ENCODE measurements at regions not wholly inside any gene's neighbourhood (a gene's known extent, or its start where the extent isn't known, plus 50 kb on each side); places are given as distances from the start of the nearest gene placed in this dataset.
"Not testable (repeated sequence)": the region's sequence is repeated elsewhere in the genome, so short reads cannot be mapped to it uniquely, and the experiment has no call there.

DNA sequence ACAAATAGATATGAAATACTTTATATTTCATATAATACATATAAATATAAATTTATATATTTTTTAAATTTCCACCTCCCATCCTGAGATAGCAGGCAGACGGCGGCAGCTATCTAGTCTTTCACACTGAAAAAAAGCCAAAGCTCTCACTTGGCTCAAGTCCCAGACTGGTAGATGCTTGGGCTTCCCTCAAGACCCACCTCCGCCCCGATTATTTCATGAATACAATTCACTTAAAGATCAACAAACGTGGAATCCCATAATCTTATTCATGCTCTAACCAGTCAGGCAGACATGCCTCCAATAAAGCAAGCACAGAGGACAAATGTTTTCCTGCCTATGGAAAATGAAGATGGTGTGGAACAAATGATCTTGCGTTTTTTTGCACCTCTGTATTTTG is 275.9 kb upstream of the NR2F2 start:
- H3K9me3 ChIP-seq (ENCODE audit: insufficient read depth, low read length, severe bottlenecking) = no peaks in the 10 kb centered on the region
- H3K9ac ChIP-seq (ENCODE audit: low read depth, low read length) = no peak overlapping the region
- ATAC-seq (ENCODE audit: insufficient read depth, low read depth) (no peak), DNase-seq (no peak)
- no peaks in the 10 kb centered on the region for H3K4me1 ChIP-seq (ENCODE audit: insufficient read depth, low read length)
- H2AFZ ChIP-seq (ENCODE audit: low read depth, low read length) = no peak overlapping the region
- no peaks in the 10 kb centered on the region for H4K20me1 ChIP-seq (ENCODE audit: insufficient read depth, low read length)
- H3K27ac ChIP-seq (ENCODE audit: low read length) = no peak overlapping the region
- no peak overlapping the region for H3K4me2 ChIP-seq (ENCODE audit: insufficient read depth, low read length)
- no peaks in the 10 kb centered on the region for H3K79me2 ChIP-seq (ENCODE audit: insufficient read depth, low read length)
- no peak for TF ChIP-seq EZH2 (IDR thresholded peaks at IDR 0.05; ENCODE audit: borderline replicate concordance, low read depth, low read length, severe bottlenecking)
- TF ChIP-seq, protein P1, sequence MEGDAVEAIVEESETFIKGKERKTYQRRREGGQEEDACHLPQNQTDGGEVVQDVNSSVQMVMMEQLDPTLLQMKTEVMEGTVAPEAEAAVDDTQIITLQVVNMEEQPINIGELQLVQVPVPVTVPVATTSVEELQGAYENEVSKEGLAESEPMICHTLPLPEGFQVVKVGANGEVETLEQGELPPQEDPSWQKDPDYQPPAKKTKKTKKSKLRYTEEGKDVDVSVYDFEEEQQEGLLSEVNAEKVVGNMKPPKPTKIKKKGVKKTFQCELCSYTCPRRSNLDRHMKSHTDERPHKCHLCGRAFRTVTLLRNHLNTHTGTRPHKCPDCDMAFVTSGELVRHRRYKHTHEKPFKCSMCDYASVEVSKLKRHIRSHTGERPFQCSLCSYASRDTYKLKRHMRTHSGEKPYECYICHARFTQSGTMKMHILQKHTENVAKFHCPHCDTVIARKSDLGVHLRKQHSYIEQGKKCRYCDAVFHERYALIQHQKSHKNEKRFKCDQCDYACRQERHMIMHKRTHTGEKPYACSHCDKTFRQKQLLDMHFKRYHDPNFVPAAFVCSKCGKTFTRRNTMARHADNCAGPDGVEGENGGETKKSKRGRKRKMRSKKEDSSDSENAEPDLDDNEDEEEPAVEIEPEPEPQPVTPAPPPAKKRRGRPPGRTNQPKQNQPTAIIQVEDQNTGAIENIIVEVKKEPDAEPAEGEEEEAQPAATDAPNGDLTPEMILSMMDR (IDR thresholded peaks at IDR 0.05; ENCODE audit: borderline replicate concordance, extremely low read depth, low read length, poor library complexity, severe bottlenecking) = no peak
- H3K4me3 ChIP-seq (ENCODE audit: low read depth in 1 of 2, low read length in 2 of 2) = no peak overlapping the region
- H3K27me3 ChIP-seq (ENCODE audit: insufficient read depth, low read length, poor library complexity) = peaks cover 12% of the 10 kb centered on the region
- no peaks in the 10 kb centered on the region for H3K36me3 ChIP-seq (ENCODE audit: insufficient read depth, low read length)

DNA sequence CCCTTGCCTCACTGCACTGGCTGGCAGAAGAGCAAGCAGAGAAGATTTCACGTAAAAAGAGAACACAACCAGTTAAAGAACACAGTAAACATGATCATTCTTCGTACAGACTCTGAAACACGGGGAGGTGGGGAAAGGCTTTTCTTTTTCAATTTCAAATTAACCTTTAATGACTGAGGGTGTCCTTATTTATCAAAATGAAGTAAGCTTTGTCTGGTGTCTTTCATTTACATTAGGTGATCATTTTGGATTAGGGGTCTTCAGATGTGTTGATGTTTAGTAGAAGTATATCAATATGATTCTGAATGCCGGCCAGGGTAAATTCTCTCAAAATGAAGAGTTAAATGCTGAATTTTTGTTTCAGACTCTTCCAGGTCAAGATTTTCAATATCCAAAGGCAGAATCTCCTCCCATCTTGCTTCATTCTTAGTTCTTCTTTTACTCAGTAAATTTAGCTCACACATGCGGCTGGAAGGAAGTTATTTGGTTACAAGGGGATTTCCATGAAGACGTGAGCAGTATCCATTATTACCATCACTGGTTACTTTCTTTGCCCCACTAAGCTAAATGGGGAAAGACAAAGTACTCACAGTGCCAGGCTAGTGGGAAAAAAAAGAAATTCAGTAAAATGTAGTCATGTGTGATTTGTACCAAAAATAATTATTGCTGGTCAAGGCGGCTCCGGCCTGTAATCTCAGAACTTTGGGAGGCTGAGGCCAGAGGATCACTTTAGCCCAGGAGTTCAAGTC is 272.2 kb upstream of the NR2F2 start:
- ATAC-seq (ENCODE audit: insufficient read depth, low read depth) (no peak), DNase-seq (no peak)
- Histone ChIP-seq H3K27me3 (ENCODE audit: insufficient read depth, low read length, poor library complexity) (no peaks in the 10 kb centered on the region), H3K79me2 (ENCODE audit: insufficient read depth, low read length) (no peaks in the 10 kb centered on the region), H3K4me3 (ENCODE audit: low read depth in 1 of 2, low read length in 2 of 2) (no peak overlapping the region), H3K9ac (ENCODE audit: low read depth, low read length) (no peak overlapping the region), H3K4me1 (ENCODE audit: insufficient read depth, low read length) (no peaks in the 10 kb centered on the region), H4K20me1 (ENCODE audit: insufficient read depth, low read length) (no peaks in the 10 kb centered on the region), H3K9me3 (ENCODE audit: insufficient read depth, low read length, severe bottlenecking) (no peaks in the 10 kb centered on the region), H3K4me2 (ENCODE audit: insufficient read depth, low read length) (no peak overlapping the region), H3K27ac (ENCODE audit: low read length) (no peak overlapping the region), H3K36me3 (ENCODE audit: insufficient read depth, low read length) (no peaks in the 10 kb centered on the region), H2AFZ (ENCODE audit: low read depth, low read length) (no peak overlapping the region)
- TF ChIP-seq, protein P1 (IDR thresholded peaks at IDR 0.05; ENCODE audit: borderline replicate concordance, extremely low read depth, low read length, poor library complexity, severe bottlenecking) = no peak
- TF ChIP-seq EZH2 (IDR thresholded peaks at IDR 0.05; ENCODE audit: borderline replicate concordance, low read depth, low read length, severe bottlenecking) = no peak

DNA sequence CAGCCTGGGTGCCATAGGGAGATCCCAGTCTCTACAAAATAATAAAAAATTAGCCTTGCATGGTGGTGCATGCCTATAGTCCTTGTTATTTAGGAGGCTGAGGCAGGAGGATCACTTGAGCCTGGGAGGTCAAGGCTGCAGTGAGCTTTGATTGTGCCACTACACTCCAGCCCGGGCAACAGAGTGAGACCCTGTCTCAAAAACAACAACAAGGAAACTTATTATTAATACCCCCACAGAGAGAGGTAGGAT is 271.7 kb upstream of the NR2F2 start:
- not testable (repeated sequence) for H3K9ac ChIP-seq (ENCODE audit: low read depth, low read length); H3K4me2 ChIP-seq (ENCODE audit: insufficient read depth, low read length); ATAC-seq (ENCODE audit: insufficient read depth, low read depth); H3K27me3 ChIP-seq (ENCODE audit: insufficient read depth, low read length, poor library complexity); H2AFZ ChIP-seq (ENCODE audit: low read depth, low read length); H3K79me2 ChIP-seq (ENCODE audit: insufficient read depth, low read length); H4K20me1 ChIP-seq (ENCODE audit: insufficient read depth, low read length); H3K27ac ChIP-seq (ENCODE audit: low read length); H3K9me3 ChIP-seq (ENCODE audit: insufficient read depth, low read length, severe bottlenecking); H3K4me3 ChIP-seq (ENCODE audit: low read depth in 1 of 2, low read length in 2 of 2); H3K4me1 ChIP-seq (ENCODE audit: insufficient read depth, low read length); H3K36me3 ChIP-seq (ENCODE audit: insufficient read depth, low read length); DNase-seq

DNA sequence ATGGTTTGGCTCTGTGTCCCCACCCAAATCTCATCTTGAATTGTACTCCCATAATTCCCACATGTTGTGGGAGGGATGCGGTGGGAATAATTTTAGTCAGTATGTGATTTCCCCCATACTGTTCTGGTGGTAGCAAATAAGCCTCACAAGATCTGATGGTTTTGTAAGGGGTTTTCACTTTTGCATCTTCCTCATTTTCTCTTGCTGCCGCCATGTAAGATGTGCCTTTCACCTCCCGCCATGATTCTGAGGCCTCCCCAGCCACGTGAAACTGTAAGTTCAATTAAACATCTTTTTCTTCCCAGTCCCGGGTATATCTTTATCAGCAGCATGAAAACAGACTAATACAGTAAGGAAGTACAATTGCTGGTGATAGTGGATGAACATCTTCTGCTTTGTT is 269.9 kb upstream of the NR2F2 start:
- not testable (repeated sequence) for ATAC-seq (ENCODE audit: insufficient read depth, low read depth); H3K4me1 ChIP-seq (ENCODE audit: insufficient read depth, low read length); H3K36me3 ChIP-seq (ENCODE audit: insufficient read depth, low read length); H3K27ac ChIP-seq (ENCODE audit: low read length); H3K9ac ChIP-seq (ENCODE audit: low read depth, low read length); DNase-seq; H3K79me2 ChIP-seq (ENCODE audit: insufficient read depth, low read length); H3K4me3 ChIP-seq (ENCODE audit: low read depth in 1 of 2, low read length in 2 of 2); H4K20me1 ChIP-seq (ENCODE audit: insufficient read depth, low read length); H3K4me2 ChIP-seq (ENCODE audit: insufficient read depth, low read length); H3K27me3 ChIP-seq (ENCODE audit: insufficient read depth, low read length, poor library complexity); H3K9me3 ChIP-seq (ENCODE audit: insufficient read depth, low read length, severe bottlenecking); H2AFZ ChIP-seq (ENCODE audit: low read depth, low read length)
